ENCODE measurements at regions not wholly inside any gene's neighbourhood (a gene's known extent, or its start where the extent isn't known, plus 50 kb on each side); places are given as distances from the start of the nearest gene placed in this dataset.

DNA sequence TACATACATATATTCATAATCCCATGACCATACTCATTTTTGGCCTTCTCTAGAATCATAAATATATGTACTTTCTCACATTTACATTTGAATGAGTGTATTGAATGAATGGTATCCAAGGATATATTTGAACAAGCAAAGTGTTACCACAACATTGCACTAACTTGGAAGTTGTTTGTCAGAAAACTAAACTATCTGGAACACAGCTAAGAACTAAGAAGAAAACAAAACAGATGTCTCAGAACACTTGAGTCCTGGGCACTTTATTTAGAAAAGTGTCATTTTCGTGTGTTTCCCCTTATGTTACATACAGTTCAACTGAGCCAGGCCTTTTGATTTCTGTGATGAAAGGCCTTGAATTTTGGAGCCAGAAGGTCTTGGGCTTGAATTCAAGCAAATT lies 466.7 kb upstream of the FAT1 start:
- Histone ChIP-seq H3K4me1 (peaks cover 0 to 7% (median 0%) of the 10 kb centered on the region in 10 experiments; a peak in 2 of 20 replicates), H3K4me3 (no peak overlapping the region), H3K9ac (no peak overlapping the region), H3K27me3 (no peaks in the 10 kb centered on the region), H3K4me2 (no peak overlapping the region), H3K9me3 (replicated peaks in 1 of 11) (no peaks in the 10 kb centered on the region), H3K36me3 (no peaks in the 10 kb centered on the region), H4K20me1 (no peaks in the 10 kb centered on the region; a peak in 1 of 22 replicates), H3K27ac (no peak overlapping the region)
- no peak for TF ChIP-seq Cebpa-rat (IDR thresholded peaks at IDR 0.05)

- Histone ChIP-seq H3K4me3 (no peak overlapping the region), H3K9ac (no peak overlapping the region), H3K27me3 (no peaks in the 10 kb centered on the region), H4K20me1 (no peaks in the 10 kb centered on the region; a peak in 1 of 22 replicates), H3K9me3 (replicated peaks in 1 of 11) (no peaks in the 10 kb centered on the region), H3K27ac (no peak overlapping the region), H3K4me1 (peaks cover 0 to 7% (median 0%) of the 10 kb centered on the region in 10 experiments; a peak in 2 of 20 replicates), H3K4me2 (no peak overlapping the region), H3K36me3 (no peaks in the 10 kb centered on the region)
- no peak for TF ChIP-seq Cebpa-rat (IDR thresholded peaks at IDR 0.05)
These were observed 468.0 kb upstream of the FAT1 start for GRCh38 chr4:187191676-187192075.

DNA sequence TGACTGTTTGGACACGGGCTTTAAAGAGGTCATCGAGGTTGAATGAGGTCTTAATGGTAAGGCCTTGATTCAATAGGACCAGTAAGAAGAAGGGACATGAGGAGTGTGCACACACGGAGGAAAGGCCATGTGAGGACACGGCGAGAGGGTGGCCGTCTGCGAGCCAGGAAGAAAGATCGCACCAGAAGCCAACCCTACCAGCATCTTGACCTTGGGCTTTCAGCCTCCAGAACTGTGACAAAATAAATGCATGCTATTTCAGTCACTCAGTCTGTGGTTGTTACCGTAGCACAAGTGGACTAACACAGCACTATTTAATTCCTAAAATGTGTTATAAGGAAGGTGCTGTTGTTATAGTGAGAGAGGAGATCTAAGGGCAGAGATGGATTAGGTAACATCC lies 468.6 kb upstream of the FAT1 start:
- Histone ChIP-seq H3K9me3 (replicated peaks in 1 of 11) (no peaks in the 10 kb centered on the region), H3K36me3 (no peaks in the 10 kb centered on the region), H4K20me1 (no peaks in the 10 kb centered on the region; a peak in 1 of 22 replicates), H3K4me1 (peaks cover 0 to 7% (median 0%) of the 10 kb centered on the region in 10 experiments; a peak in 2 of 20 replicates), H3K27ac (no peak overlapping the region), H3K4me2 (no peak overlapping the region), H3K9ac (no peak overlapping the region), H3K27me3 (no peaks in the 10 kb centered on the region), H3K4me3 (no peak overlapping the region)
- TF ChIP-seq Cebpa-rat (IDR thresholded peaks at IDR 0.05) = no peak

DNA sequence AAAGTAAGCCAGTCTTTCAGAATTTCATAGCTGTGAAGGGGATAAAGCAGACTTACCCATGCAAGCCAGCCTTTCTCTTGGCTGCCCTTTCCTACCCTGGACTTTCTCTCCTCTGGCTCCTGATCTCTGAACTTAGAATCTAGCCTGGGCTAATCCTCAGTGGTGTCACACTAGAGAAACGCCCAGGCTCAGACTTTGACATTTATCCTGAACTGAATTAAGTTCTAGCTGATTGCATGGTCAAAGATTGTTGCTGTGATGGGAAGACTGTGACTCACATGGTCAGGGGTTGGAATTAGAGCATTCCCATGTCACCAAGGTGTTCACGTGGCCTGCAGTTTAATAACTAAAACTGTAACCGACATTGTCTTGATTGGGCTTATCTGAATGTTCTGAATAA lies 469.5 kb upstream of the FAT1 start:
- no peaks in the 10 kb centered on the region for H3K27me3 ChIP-seq
- H3K4me1 ChIP-seq = peaks cover 0 to 4% (median 0%) of the 10 kb centered on the region in 10 experiments; a peak in 2 of 20 replicates
- no peaks in the 10 kb centered on the region; a peak in 1 of 22 replicates for H4K20me1 ChIP-seq
- no peak for TF ChIP-seq Cebpa-rat (IDR thresholded peaks at IDR 0.05)
- H3K9me3 ChIP-seq (replicated peaks in 1 of 11) = no peaks in the 10 kb centered on the region
- no peaks in the 10 kb centered on the region for H3K36me3 ChIP-seq
- no peak overlapping the region for H3K9ac ChIP-seq
- H3K27ac ChIP-seq = no peak overlapping the region
- no peak overlapping the region for H3K4me3 ChIP-seq
- no peak overlapping the region for H3K4me2 ChIP-seq

DNA sequence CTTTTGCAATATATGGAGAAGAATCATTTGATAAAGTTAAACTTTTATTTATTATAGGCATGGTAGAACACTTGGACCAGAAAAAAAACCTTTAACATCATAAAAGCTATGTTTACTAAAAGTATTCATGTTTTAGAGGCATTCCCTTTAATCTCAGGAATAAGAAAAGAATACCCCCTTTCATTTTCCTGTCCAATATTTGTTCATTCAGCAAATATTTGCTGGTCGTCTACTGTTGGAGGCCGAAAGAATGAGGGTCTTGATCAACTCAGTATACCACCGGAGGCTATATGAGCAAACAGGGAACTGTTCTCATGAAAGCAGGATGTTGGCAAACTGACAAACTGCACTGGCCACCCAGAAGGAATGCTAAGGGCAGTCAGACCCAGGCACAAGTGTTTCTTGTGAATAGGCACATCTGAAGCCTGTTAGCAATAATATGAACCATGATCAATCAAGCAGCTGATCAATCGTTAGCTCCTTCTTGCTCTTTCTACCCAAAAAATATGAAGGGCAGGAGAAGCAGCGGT lies 480.8 kb upstream of the FAT1 start:
- Histone ChIP-seq H3K9me3 (replicated peaks in 1 of 11) (peaks cover 0 to 5% (median 0%) of the 10 kb centered on the region in 11 experiments; a peak in 2 of 22 replicates), H3K27me3 (no peaks in the 10 kb centered on the region), H3K27ac (no peak overlapping the region), H3K36me3 (no peaks in the 10 kb centered on the region), H3K4me2 (no peak overlapping the region), H3K9ac (no peak overlapping the region), H3K4me3 (no peak overlapping the region), H3K4me1 (no peaks in the 10 kb centered on the region), H4K20me1 (no peaks in the 10 kb centered on the region)
- TF ChIP-seq Cebpa-rat (IDR thresholded peaks at IDR 0.05) = no peak

DNA sequence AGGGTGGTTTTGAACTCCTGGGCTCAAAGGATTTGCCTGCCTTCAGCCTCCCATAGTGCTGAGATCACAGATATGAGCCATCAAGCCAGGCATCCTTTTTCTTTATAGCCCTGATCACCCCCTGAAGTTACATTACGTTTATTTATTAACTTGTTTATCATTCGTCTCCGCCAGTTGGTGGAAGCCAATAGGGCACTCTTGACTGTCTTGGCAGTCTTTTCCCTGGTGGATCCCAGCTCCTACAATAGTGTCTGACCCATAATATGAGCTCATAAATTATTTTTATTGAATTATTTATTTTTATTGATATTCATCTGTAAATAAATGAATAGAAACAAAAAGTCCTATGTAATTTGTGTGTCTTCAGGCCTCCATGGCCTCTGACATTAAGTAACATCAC lies 484.3 kb upstream of the FAT1 start:
- no peak overlapping the region for H3K27ac ChIP-seq

GRCh38 chr4:187208651-187209050 lies 485.0 kb upstream of the FAT1 start:
- H3K36me3 ChIP-seq = no peaks in the 10 kb centered on the region
- H3K4me2 ChIP-seq = no peak overlapping the region
- no peaks in the 10 kb centered on the region for H4K20me1 ChIP-seq
- no peak overlapping the region for H3K9ac ChIP-seq
- no peak overlapping the region for H3K27ac ChIP-seq
- peaks cover 0 to 4% (median 0%) of the 10 kb centered on the region in 11 experiments; a peak in 1 of 22 replicates for H3K9me3 ChIP-seq (replicated peaks in 1 of 11)
- H3K4me1 ChIP-seq = no peaks in the 10 kb centered on the region
- no peaks in the 10 kb centered on the region for H3K27me3 ChIP-seq
- no peak for TF ChIP-seq Cebpa-rat (IDR thresholded peaks at IDR 0.05)
- H3K4me3 ChIP-seq = no peak overlapping the region

More for the DNA sequence above, 484.3 kb upstream of the FAT1 start:
- Histone ChIP-seq H3K9ac (no peak overlapping the region), H3K4me3 (no peak overlapping the region), H3K36me3 (no peaks in the 10 kb centered on the region), H4K20me1 (no peaks in the 10 kb centered on the region), H3K4me2 (no peak overlapping the region), H3K4me1 (no peaks in the 10 kb centered on the region), H3K27me3 (no peaks in the 10 kb centered on the region), H3K9me3 (replicated peaks in 1 of 11) (peaks cover 0 to 4% (median 0%) of the 10 kb centered on the region in 11 experiments; a peak in 1 of 22 replicates)
- no peak for TF ChIP-seq Cebpa-rat (IDR thresholded peaks at IDR 0.05)

- TF ChIP-seq Cebpa-rat (IDR thresholded peaks at IDR 0.05) = no peak
- H3K4me2 ChIP-seq = no peak overlapping the region
- H3K9me3 ChIP-seq (replicated peaks in 1 of 11) = peaks cover 0 to 4% (median 0%) of the 10 kb centered on the region in 11 experiments; a peak in 1 of 22 replicates
- H3K27me3 ChIP-seq = no peaks in the 10 kb centered on the region
- no peak overlapping the region for H3K27ac ChIP-seq
- no peak overlapping the region for H3K9ac ChIP-seq
- no peaks in the 10 kb centered on the region for H3K36me3 ChIP-seq
- no peaks in the 10 kb centered on the region for H3K4me1 ChIP-seq
- H4K20me1 ChIP-seq = no peaks in the 10 kb centered on the region
- H3K4me3 ChIP-seq = no peak overlapping the region
These were observed 486.4 kb upstream of the FAT1 start for GRCh38 chr4:187209921-187210613.

GRCh38 chr4:187212446-187213080 lies 488.9 kb upstream of the FAT1 start:
- Histone ChIP-seq H3K9me3 (replicated peaks in 1 of 11) (peaks cover 0 to 12% (median 0%) of the 10 kb centered on the region in 11 experiments; a peak in 2 of 22 replicates), H4K20me1 (no peaks in the 10 kb centered on the region), H3K27ac (no peak overlapping the region), H3K9ac (no peak overlapping the region), H3K4me1 (no peaks in the 10 kb centered on the region), H3K36me3 (no peaks in the 10 kb centered on the region), H3K27me3 (no peaks in the 10 kb centered on the region), H3K4me3 (no peak overlapping the region), H3K4me2 (no peak overlapping the region)
- TF ChIP-seq Cebpa-rat (IDR thresholded peaks at IDR 0.05) = no peak

Data from BLaER1 treated with 17β-estradiol and CSF1 and Interleukin-3, amounts not matched to agents 10 nM and 100 nM (cell line).